Ovary (tissue), 7 donors: ENCODE measurements at regions not wholly inside any gene's neighbourhood (a gene's known extent, or its start where the extent isn't known, plus 50 kb on each side); places are given as distances from the start of the nearest gene placed in this dataset.

Experiments used
- DNase-seq, 5 donors: peaks; one replicate each; pipeline ENCODE4 v3.0.0-alpha.2; 2019 to 2020
- H3K27ac ChIP-seq, 2 donors: fragments of 200-600 bp; one replicate each; pipeline versions ENCODE4 v1.5.1 to v1.8.0; 2019 to 2022
- H3K27me3 ChIP-seq: fragments of 200-600 bp; one replicate; pipeline ENCODE4 v1.8.0; 2022
- H3K36me3 ChIP-seq: fragments of 200-600 bp; sonication (generic); one replicate; pipeline ENCODE4 v1.5.1; 2019
- H3K4me1 ChIP-seq: one replicate; pipeline ENCODE4 v1.8.1; 2013; ENCODE audit warnings: mild to moderate bottlenecking, moderate library complexity; ENCODE audit not compliant: insufficient read depth
- H3K4me3 ChIP-seq: fragments of 200-600 bp; sonication (generic); one replicate; pipeline ENCODE4 v1.5.1; 2017
- H3K9me3 ChIP-seq, 2 donors: fragments of 200-600 bp in 1 of 2; sonication (generic) in 1 of 2; one replicate each; pipeline versions ENCODE4 v1.5.1 to v1.8.1; 2013 to 2019; ENCODE audit warnings: mild to moderate bottlenecking in 1 of 2, moderate library complexity in 1 of 2
- CTCF ChIP-seq, 3 donors: fragments of 450-650 bp in 2 of 3; fragments of 200-600 bp in 1 of 3; IDR thresholded peaks; one replicate each; pipeline versions ENCODE4 v1.5.1 to v1.8.0; 2016 to 2022; ENCODE audit warnings: antibody characterized with exemption in 3 of 3, mild to moderate bottlenecking in 1 of 3
- EP300 ChIP-seq: sonication (generic); formaldehyde crosslinking; IDR thresholded peaks from one replicate; pipeline ENCODE4 v1.6.1; 2017; ENCODE audit warnings: antibody characterized with exemption
- POLR2A ChIP-seq: fragments of 450-650 bp; IDR thresholded peaks from one replicate; pipeline ENCODE4 v1.6.1; 2017; ENCODE audit warnings: antibody characterized with exemption, mild to moderate bottlenecking, moderate library complexity
- WGBS, 3 donors: extraction: QIAGEN DNeasy Blood & Tissue Kit in 1 of 3; methylation state at CpG; one replicate each; pipeline versions ENCODE4 v1.1.5 to v1.1.7; 2013 to 2017; 5-methylcytosine and 5-hydroxymethylcytosine counted together
- intact Hi-C, 4 donors: fragments of 100-400 bp; cut with DNase I; formaldehyde crosslinking; loops; one replicate each; pipeline versions ENCODE4 v1.11.0 to v1.15.1; 2022 to 2023
- donor health status: DM: no; HTN: no; CAD: no; lungs with moderate emphysema.
- donor health status: DM: no; HTN: no; CAD: no.
- donor health status: Bipolar disorder and iron deficiency.
- donor health status: DM: no; HTN: no; CAD: no.
- donor health status: DM: yes; HTN: yes; CAD: no.

- intact Hi-C loops, result no loop called here
- H3K4me3 ChIP-seq, result no peak overlapping the region
- H3K9me3 ChIP-seq, result no peaks in the 10 kb centered on the region
- H3K4me1 ChIP-seq, result peaks cover 3% of the 10 kb centered on the region
- TF ChIP-seq EP300 (no peak), CTCF (IDR thresholded peaks at IDR 0.05) (no peak), POLR2A (no peak)
- DNase-seq, result no peak
- no peak overlapping the region for H3K27ac ChIP-seq
- no peaks in the 10 kb centered on the region for H3K27me3 ChIP-seq
- 78 to 99% (median 94%) methylated on average over 2 of the region's 2 CpGs for WGBS, 3 donors
- H3K36me3 ChIP-seq, result no peaks in the 10 kb centered on the region
Observed at GRCh38 chr12:92299344-92299743, 153.7 kb upstream of the BTG1 start.

GRCh38 chr12:92297932-92298696 is 152.5 kb upstream of the BTG1 start:
- TF ChIP-seq EP300, result no peak
- TF ChIP-seq POLR2A, result no peak
- TF ChIP-seq CTCF (IDR thresholded peaks at IDR 0.05), result no peak
- Histone ChIP-seq H3K27me3 (no peaks in the 10 kb centered on the region), H3K4me3 (no peak overlapping the region), H3K36me3 (no peaks in the 10 kb centered on the region), H3K27ac (peak overlapping the region; percentile 1 to 34), H3K9me3 (no peaks in the 10 kb centered on the region), H3K4me1 (peaks cover 3% of the 10 kb centered on the region)
- intact Hi-C loops, result no loop called here
- DNase-seq, result peak in 2 of 5 donors; percentile 11 to 24
- 53 to 55% (median 54%) methylated on average over 8 of the region's 8 CpGs for WGBS, 3 donors

- WGBS, 3 donors, result 68 to 75% (median 68%) methylated on average over 4 of the region's 4 CpGs
- TF ChIP-seq CTCF (IDR thresholded peaks at IDR 0.05) (no peak), EP300 (no peak)
- intact Hi-C loops, result no loop called here
- H3K9me3 ChIP-seq, result no peaks in the 10 kb centered on the region
- peaks cover 3% of the 10 kb centered on the region for H3K4me1 ChIP-seq
- H3K27ac ChIP-seq, result peak overlapping the region in 1 of 2 donors; percentile 1
- H3K36me3 ChIP-seq, result no peaks in the 10 kb centered on the region
- DNase-seq, result no peak
- H3K27me3 ChIP-seq, result no peaks in the 10 kb centered on the region
- no peak overlapping the region for H3K4me3 ChIP-seq
Observed at GRCh38 chr12:92297405-92297804, 151.8 kb upstream of the BTG1 start.

GRCh38 chr12:92295523-92295922 is 149.9 kb upstream of the BTG1 start:
- no peak overlapping the region for H3K4me3 ChIP-seq
- H3K9me3 ChIP-seq, result no peaks in the 10 kb centered on the region
- no peaks in the 10 kb centered on the region for H3K36me3 ChIP-seq
- no peak for TF ChIP-seq EP300
- no peak for TF ChIP-seq CTCF (IDR thresholded peaks at IDR 0.05)
- TF ChIP-seq POLR2A, result no peak
- no peak overlapping the region for H3K27ac ChIP-seq
- H3K27me3 ChIP-seq, result no peaks in the 10 kb centered on the region
- DNase-seq, result no peak
- peaks cover 3% of the 10 kb centered on the region for H3K4me1 ChIP-seq
- intact Hi-C loops, result no loop called here
- 72 to 85% (median 77%) methylated on average over 3 of the region's 3 CpGs for WGBS, 3 donors
